Neural cell (in vitro differentiated cells): ENCODE measurements at regions not wholly inside any gene's neighbourhood (a gene's known extent, or its start where the extent isn't known, plus 50 kb on each side); places are given as distances from the start of the nearest gene placed in this dataset.

Experiments used
- H2AFZ ChIP-seq: fragments of 200-600, 300-800 bp; sonication (generic), shearing (Covaris generic); 2 replicates; pipeline ENCODE4 v1.6.0; 2014; ENCODE audit warnings: low read depth, mild to moderate bottlenecking, antibody characterized with exemption, low read length, moderate library complexity
- H3F3A ChIP-seq: fragments of 200-600 bp; shearing (Covaris generic); 2 replicates; pipeline ENCODE4 v1.6.1; 2016; ENCODE audit warnings: mild to moderate bottlenecking, moderate library complexity, mixed read lengths, antibody characterized with exemption, low read length; ENCODE audit not compliant: insufficient read depth, poor library complexity, severe bottlenecking
- H3K27ac ChIP-seq: fragments of 200-600, 300-800 bp; sonication (generic), shearing (Covaris generic); 2 replicates; pipeline ENCODE4 v1.5.1; 2014; ENCODE audit warnings: mild to moderate bottlenecking, low read length, moderate library complexity
- H3K27me3 ChIP-seq: fragments of 300-800, 200-600 bp; sonication (generic), shearing (Covaris generic); 2 replicates; pipeline ENCODE4 v1.6.0; 2014; ENCODE audit warnings: mild to moderate bottlenecking, low read depth, low read length, moderate library complexity; ENCODE audit not compliant: insufficient read depth
- H3K36me3 ChIP-seq: fragments of 300-800, 200-600 bp; sonication (generic), shearing (Covaris generic); 2 replicates; pipeline ENCODE4 v1.5.1; 2014; ENCODE audit warnings: mild to moderate bottlenecking, antibody characterized with exemption, low read length, moderate library complexity; ENCODE audit not compliant: insufficient read depth
- H3K4me2 ChIP-seq: fragments of 300-800, 200-600 bp; sonication (generic), shearing (Covaris generic); 2 replicates; pipeline ENCODE4 v1.6.0; 2014; ENCODE audit warnings: mild to moderate bottlenecking, low read length
- H3K4me3 ChIP-seq: fragments of 300-800, 200-600 bp; sonication (generic), shearing (Covaris generic); 2 replicates; pipeline ENCODE4 v1.5.1; 2014; ENCODE audit warnings: mild to moderate bottlenecking, low read length, moderate library complexity
- H3K79me2 ChIP-seq: fragments of 200-600 bp; shearing (Covaris generic); replicated peaks from 2 replicates; pipeline ENCODE4 v1.6.0; 2014; ENCODE audit warnings: mild to moderate bottlenecking, low read length, moderate library complexity; ENCODE audit not compliant: insufficient read depth
- H3K9ac ChIP-seq: fragments of 300-800, 200-600 bp; sonication (generic), shearing (Covaris generic); 2 replicates; pipeline ENCODE4 v1.6.1; 2016; ENCODE audit warnings: mild to moderate bottlenecking, low read length, mixed read lengths
- H3K9me2 ChIP-seq: fragments of 200-600 bp; shearing (Covaris generic); 2 replicates; pipeline ENCODE4 v1.6.1; 2016; ENCODE audit warnings: mild to moderate bottlenecking, low read length, mixed read lengths; ENCODE audit not compliant: insufficient read depth
- H3K9me3 ChIP-seq: fragments of 200-600, 300-800 bp; sonication (generic), shearing (Covaris generic); 2 replicates; pipeline ENCODE4 v1.6.1; 2016; ENCODE audit warnings: mild to moderate bottlenecking, mixed run types, low read length, moderate library complexity, mixed read lengths
- H4K20me1 ChIP-seq: fragments of 200-600 bp; shearing (Covaris generic); 2 replicates; pipeline ENCODE4 v1.6.1; 2016; ENCODE audit warnings: mild to moderate bottlenecking, mixed run types; ENCODE audit not compliant: insufficient read depth
- CTCF ChIP-seq: fragments of 450-650 bp; IDR thresholded peaks from 2 replicates; pipeline ENCODE4 v1.5.1; 2014; ENCODE audit warnings: antibody characterized with exemption, mild to moderate bottlenecking, moderate library complexity; ENCODE audit not compliant: poor library complexity, severe bottlenecking
- EP300 ChIP-seq: fragments of 450-650 bp; conservative IDR thresholded peaks from 2 replicates; pipeline ENCODE4 v1.6.1; 2014; ENCODE audit warnings: antibody characterized with exemption, mild to moderate bottlenecking, moderate library complexity; ENCODE audit not compliant: poor library complexity, severe bottlenecking
- EZH2 ChIP-seq: fragments of 200-600, 300-800 bp; shearing (Covaris generic), sonication (generic); IDR thresholded peaks from 2 replicates; pipeline ENCODE4 v1.6.1; 2014; ENCODE audit warnings: antibody characterized with exemption, low read length, borderline replicate concordance, mild to moderate bottlenecking; ENCODE audit not compliant: insufficient read depth, poor library complexity, severe bottlenecking
- MXI1 ChIP-seq: fragments of 450-650 bp; conservative IDR thresholded peaks from 2 replicates; pipeline ENCODE4 v1.6.1; 2014; ENCODE audit warnings: antibody characterized with exemption, mild to moderate bottlenecking; ENCODE audit not compliant: poor library complexity, severe bottlenecking
- POLR2AphosphoS5 ChIP-seq: IDR thresholded peaks from 2 replicates; pipeline ENCODE4 v1.6.1; 2012
- RAD21 ChIP-seq: fragments of 450-650 bp; conservative IDR thresholded peaks from 2 replicates; pipeline ENCODE4 v1.6.1; 2014; ENCODE audit warnings: antibody characterized with exemption, mild to moderate bottlenecking, moderate library complexity
- SMC3 ChIP-seq: fragments of 450-650 bp; conservative IDR thresholded peaks from 2 replicates; pipeline ENCODE4 v1.6.1; 2014; ENCODE audit warnings: antibody characterized with exemption, mild to moderate bottlenecking, moderate library complexity; ENCODE audit not compliant: poor library complexity
- TAF1 ChIP-seq: IDR thresholded peaks from 2 replicates; pipeline ENCODE4 v1.6.1; 2012; ENCODE audit warnings: low read depth
- TF ChIP-seq, protein P1 (sequence below): IDR thresholded peaks from 2 replicates; pipeline ENCODE4 v1.6.1; 2012; ENCODE audit warnings: borderline replicate concordance

DNA sequence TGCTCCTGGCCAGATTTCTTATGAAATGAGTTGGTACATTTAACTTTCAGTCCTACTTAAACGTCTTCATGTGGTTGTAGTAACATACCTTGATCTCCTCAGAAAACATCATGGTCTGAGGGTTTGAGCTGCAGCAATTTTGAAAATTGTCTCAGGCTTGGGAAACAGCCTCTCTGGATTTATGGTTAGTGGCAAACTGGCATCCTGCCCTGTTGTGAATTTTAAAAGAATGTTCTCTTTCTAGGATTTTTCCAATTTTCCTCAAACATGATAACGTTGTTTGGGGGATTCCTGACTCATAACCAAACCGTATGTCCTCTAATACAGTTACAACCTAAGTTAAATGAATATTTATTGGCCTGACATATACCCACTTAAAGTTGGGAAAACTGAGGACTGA is 624.4 kb downstream of the LMO4 start:
- Histone ChIP-seq H3K4me3 (no peak overlapping the region), H3K79me2 (no peaks in the 10 kb centered on the region), H3K27ac (no peak overlapping the region), H3K27me3 (no peaks in the 10 kb centered on the region), H3K36me3 (no peaks in the 10 kb centered on the region), H3K9me2 (no peaks in the 10 kb centered on the region), H2AFZ (no peak overlapping the region), H4K20me1 (no peaks in the 10 kb centered on the region), H3K4me2 (no peak overlapping the region), H3K9ac (no peak overlapping the region), H3K9me3 (no peaks in the 10 kb centered on the region), H3F3A (no peaks in the 10 kb centered on the region)
- TF ChIP-seq TAF1 (no peak), MXI1 (no peak), EP300 (no peak), POLR2AphosphoS5 (no peak), CTCF (no peak), RAD21 (no peak), EZH2 (no peak), SMC3 (no peak)
- TF ChIP-seq, protein P1, sequence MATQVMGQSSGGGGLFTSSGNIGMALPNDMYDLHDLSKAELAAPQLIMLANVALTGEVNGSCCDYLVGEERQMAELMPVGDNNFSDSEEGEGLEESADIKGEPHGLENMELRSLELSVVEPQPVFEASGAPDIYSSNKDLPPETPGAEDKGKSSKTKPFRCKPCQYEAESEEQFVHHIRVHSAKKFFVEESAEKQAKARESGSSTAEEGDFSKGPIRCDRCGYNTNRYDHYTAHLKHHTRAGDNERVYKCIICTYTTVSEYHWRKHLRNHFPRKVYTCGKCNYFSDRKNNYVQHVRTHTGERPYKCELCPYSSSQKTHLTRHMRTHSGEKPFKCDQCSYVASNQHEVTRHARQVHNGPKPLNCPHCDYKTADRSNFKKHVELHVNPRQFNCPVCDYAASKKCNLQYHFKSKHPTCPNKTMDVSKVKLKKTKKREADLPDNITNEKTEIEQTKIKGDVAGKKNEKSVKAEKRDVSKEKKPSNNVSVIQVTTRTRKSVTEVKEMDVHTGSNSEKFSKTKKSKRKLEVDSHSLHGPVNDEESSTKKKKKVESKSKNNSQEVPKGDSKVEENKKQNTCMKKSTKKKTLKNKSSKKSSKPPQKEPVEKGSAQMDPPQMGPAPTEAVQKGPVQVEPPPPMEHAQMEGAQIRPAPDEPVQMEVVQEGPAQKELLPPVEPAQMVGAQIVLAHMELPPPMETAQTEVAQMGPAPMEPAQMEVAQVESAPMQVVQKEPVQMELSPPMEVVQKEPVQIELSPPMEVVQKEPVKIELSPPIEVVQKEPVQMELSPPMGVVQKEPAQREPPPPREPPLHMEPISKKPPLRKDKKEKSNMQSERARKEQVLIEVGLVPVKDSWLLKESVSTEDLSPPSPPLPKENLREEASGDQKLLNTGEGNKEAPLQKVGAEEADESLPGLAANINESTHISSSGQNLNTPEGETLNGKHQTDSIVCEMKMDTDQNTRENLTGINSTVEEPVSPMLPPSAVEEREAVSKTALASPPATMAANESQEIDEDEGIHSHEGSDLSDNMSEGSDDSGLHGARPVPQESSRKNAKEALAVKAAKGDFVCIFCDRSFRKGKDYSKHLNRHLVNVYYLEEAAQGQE: no peak

DNA sequence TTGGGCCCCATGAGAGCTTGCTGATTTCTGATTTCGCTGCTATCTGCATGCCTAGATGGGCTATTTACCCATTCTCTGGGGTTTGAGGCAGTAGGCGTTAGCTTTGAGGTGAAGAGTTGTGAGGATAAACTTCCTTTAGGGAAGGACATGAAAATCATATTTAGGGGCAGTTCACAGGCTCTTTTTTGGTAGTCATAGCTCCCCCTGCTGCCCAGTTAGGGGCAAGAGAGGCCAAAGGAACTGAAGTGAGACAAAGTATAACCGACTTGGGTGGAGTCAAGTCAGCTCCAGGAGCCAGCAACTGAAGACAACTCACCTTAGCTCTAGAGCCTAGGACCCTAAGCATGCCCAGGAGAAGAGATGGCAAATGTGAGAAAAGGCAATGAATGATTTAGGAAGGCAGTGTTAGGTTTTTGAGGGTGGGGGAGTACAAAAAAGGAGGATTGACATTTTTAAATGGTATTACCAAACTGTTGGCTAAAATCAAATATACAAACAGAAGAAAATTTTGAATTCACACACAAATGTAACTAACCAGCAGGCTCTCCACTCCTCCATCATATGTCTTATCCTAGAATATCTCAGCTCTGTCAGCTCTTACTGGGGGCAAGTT is 625.2 kb downstream of the LMO4 start:
- H3K36me3 ChIP-seq: no peaks in the 10 kb centered on the region
- H3K27me3 ChIP-seq: no peaks in the 10 kb centered on the region
- H3K9me2 ChIP-seq: no peaks in the 10 kb centered on the region
- H3K4me3 ChIP-seq: no peak overlapping the region
- TF ChIP-seq EP300: no peak
- no peak for TF ChIP-seq MXI1
- no peak for TF ChIP-seq POLR2AphosphoS5
- TF ChIP-seq CTCF: peak; percentile 45
- peak; percentile 36 for TF ChIP-seq SMC3
- TF ChIP-seq TAF1: no peak
- TF ChIP-seq, protein P1: no peak
- TF ChIP-seq RAD21: peak; percentile 30
- TF ChIP-seq EZH2: no peak
- H3K79me2 ChIP-seq: no peaks in the 10 kb centered on the region
- no peak overlapping the region for H3K9ac ChIP-seq
- no peaks in the 10 kb centered on the region for H3F3A ChIP-seq
- H3K27ac ChIP-seq: no peak overlapping the region
- no peaks in the 10 kb centered on the region for H3K9me3 ChIP-seq
- H3K4me2 ChIP-seq: no peak overlapping the region
- no peak overlapping the region for H2AFZ ChIP-seq
- no peaks in the 10 kb centered on the region for H4K20me1 ChIP-seq
